MM.1S (cell line): ENCODE measurements at regions not wholly inside any gene's neighbourhood (a gene's known extent, or its start where the extent isn't known, plus 50 kb on each side); places are given as distances from the start of the nearest gene placed in this dataset.

Experiments used
- DNase-seq: peaks from one replicate; pipeline ENCODE4 v3.0.0-alpha.2; 2015
- H2AFZ ChIP-seq: fragments of 300-600 bp; sonication (generic); 2 replicates; pipeline ENCODE4 v1.6.0; 2016; ENCODE audit warnings: antibody characterized with exemption, low read length
- H3F3A ChIP-seq: fragments of 300-600 bp; sonication (generic); 2 replicates; pipeline ENCODE4 v1.6.1; 2016; ENCODE audit warnings: mild to moderate bottlenecking, antibody characterized with exemption, low read length, moderate library complexity, mixed read lengths; ENCODE audit not compliant: insufficient read depth
- H3K27ac ChIP-seq: fragments of 300-600 bp; sonication (generic); 2 replicates; pipeline ENCODE4 v1.5.1; 2016; ENCODE audit warnings: mild to moderate bottlenecking, low read length
- H3K27me3 ChIP-seq: fragments of 300-600 bp; sonication (generic); replicated peaks from 2 replicates; pipeline ENCODE4 v1.6.0; 2016; ENCODE audit warnings: low read length; ENCODE audit not compliant: insufficient read depth
- H3K36me3 ChIP-seq: fragments of 300-600 bp; sonication (generic); replicated peaks from 2 replicates; pipeline ENCODE4 v1.6.1; 2016; ENCODE audit warnings: mild to moderate bottlenecking, low read length, mixed read lengths; ENCODE audit not compliant: insufficient read depth
- H3K4me1 ChIP-seq: fragments of 300-600 bp; sonication (generic); 2 replicates; pipeline ENCODE4 v1.6.1; 2016; ENCODE audit warnings: low read length, mixed read lengths
- H3K4me2 ChIP-seq: fragments of 300-600 bp; sonication (generic); 2 replicates; pipeline ENCODE4 v1.6.0; 2016; ENCODE audit warnings: low read depth, low read length
- H3K4me3 ChIP-seq: fragments of 300-600 bp; sonication (generic); 2 replicates; pipeline ENCODE4 v1.5.1; 2016; ENCODE audit warnings: low read length, mixed read lengths
- H3K79me2 ChIP-seq: fragments of 300-600 bp; sonication (generic); 2 replicates; pipeline ENCODE4 v1.6.1; 2016; ENCODE audit warnings: mixed run types, low read length, mixed read lengths
- H3K9ac ChIP-seq: fragments of 300-600 bp; sonication (generic); 2 replicates; pipeline ENCODE4 v1.6.1; 2016; ENCODE audit warnings: low read length, mixed read lengths
- H3K9me2 ChIP-seq: fragments of 300-600 bp; sonication (generic); replicated peaks from 2 replicates; pipeline ENCODE4 v1.6.1; 2016; ENCODE audit warnings: mild to moderate bottlenecking, low read length, mixed read lengths; ENCODE audit not compliant: insufficient read depth
- H3K9me3 ChIP-seq: fragments of 300-600 bp; sonication (generic); replicated peaks from 2 replicates; pipeline ENCODE4 v1.6.1; 2016; ENCODE audit warnings: mild to moderate bottlenecking, low read length, mixed read lengths; ENCODE audit not compliant: insufficient read depth
- H4K20me1 ChIP-seq: fragments of 300-600 bp; sonication (generic); 2 replicates; pipeline ENCODE4 v1.6.1; 2016; ENCODE audit warnings: mild to moderate bottlenecking, low read length, moderate library complexity, mixed read lengths; ENCODE audit not compliant: insufficient read depth
- EZH2 ChIP-seq: fragments of 300-600 bp; sonication (generic); optimal IDR thresholded peaks from 2 replicates; pipeline ENCODE3; 2017; ENCODE audit warnings: low read depth, mild to moderate bottlenecking, antibody characterized with exemption, low read length, mixed read lengths
- EZH2phosphoT487 ChIP-seq: fragments of 300-600 bp; sonication (generic); IDR thresholded peaks from 2 replicates; pipeline ENCODE4 v1.6.1; 2018; ENCODE audit warnings: antibody characterized with exemption, low read length
- TF ChIP-seq, protein P1 (sequence below): fragments of 300-600 bp; sonication (generic); IDR thresholded peaks from 2 replicates; pipeline ENCODE4 v1.5.1; 2016; ENCODE audit warnings: antibody characterized with exemption, low read length, mixed read lengths

DNA sequence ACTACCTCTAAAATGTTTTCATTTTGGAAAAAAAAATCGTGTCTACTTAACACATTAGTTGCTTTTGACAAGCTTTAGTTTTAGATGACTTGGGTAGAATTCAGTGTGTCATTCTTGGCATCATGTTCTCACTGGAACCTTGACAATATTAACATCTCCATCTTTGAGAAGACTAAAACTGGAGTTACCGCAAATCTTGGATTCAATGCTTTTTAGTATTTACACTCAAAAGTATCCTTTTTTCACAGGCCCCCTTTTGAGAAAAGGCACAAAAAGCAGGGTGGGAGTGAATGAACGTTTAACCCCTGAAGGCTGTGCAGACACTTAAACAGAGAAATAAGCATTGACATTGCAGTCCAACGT is 549.1 kb downstream of the CSNK1G3 start:
- H3K4me3 ChIP-seq, result no peak overlapping the region
- H3K9me2 ChIP-seq, result no peaks in the 10 kb centered on the region
- H3F3A ChIP-seq, result peaks cover 14% of the 10 kb centered on the region
- H3K9me3 ChIP-seq, result no peaks in the 10 kb centered on the region
- no peak overlapping the region for H2AFZ ChIP-seq
- H3K27ac ChIP-seq, result no peak overlapping the region
- H3K4me2 ChIP-seq, result no peak overlapping the region
- H3K4me1 ChIP-seq, result peaks cover 17% of the 10 kb centered on the region
- H3K27me3 ChIP-seq, result peaks cover 11% of the 10 kb centered on the region; the same call in 1 of the 2 replicates
- H4K20me1 ChIP-seq, result no peaks in the 10 kb centered on the region
- TF ChIP-seq EZH2 (no peak), EZH2phosphoT487 (no peak)
- TF ChIP-seq, protein P1, sequence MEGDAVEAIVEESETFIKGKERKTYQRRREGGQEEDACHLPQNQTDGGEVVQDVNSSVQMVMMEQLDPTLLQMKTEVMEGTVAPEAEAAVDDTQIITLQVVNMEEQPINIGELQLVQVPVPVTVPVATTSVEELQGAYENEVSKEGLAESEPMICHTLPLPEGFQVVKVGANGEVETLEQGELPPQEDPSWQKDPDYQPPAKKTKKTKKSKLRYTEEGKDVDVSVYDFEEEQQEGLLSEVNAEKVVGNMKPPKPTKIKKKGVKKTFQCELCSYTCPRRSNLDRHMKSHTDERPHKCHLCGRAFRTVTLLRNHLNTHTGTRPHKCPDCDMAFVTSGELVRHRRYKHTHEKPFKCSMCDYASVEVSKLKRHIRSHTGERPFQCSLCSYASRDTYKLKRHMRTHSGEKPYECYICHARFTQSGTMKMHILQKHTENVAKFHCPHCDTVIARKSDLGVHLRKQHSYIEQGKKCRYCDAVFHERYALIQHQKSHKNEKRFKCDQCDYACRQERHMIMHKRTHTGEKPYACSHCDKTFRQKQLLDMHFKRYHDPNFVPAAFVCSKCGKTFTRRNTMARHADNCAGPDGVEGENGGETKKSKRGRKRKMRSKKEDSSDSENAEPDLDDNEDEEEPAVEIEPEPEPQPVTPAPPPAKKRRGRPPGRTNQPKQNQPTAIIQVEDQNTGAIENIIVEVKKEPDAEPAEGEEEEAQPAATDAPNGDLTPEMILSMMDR, result no peak
- no peak overlapping the region for H3K9ac ChIP-seq
- no peak for DNase-seq
- H3K36me3 ChIP-seq, result no peaks in the 10 kb centered on the region
- no peaks in the 10 kb centered on the region for H3K79me2 ChIP-seq

DNA sequence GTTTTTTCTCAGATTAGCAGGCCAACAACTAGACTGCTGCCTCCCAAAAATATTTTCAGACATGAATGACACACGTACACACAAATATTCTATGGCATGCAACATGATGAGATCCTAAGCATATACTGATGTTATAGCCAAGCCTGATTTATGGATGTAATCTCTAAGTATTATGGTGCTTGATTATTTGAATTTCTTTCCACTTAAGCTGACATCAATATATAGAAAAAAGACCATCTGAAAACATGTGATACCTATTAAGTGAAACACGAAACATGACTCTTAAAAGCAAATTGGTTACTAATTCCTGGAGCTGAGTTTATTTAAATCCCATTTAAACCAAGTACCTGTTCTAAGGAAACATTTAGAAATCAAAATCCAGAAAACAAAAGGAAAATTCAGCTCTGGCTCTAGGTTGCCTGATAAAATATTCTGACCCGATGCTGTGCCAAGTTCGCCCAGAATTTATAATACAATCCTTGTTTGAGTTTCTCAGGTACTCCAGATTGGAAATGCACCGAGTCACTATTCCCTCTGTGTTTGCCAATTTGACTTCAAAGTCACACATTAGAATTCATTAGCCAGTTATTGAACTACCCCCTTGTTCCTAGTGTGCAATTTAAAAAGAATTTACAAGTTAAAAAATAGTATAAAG is 548.6 kb downstream of the CSNK1G3 start:
- DNase-seq, result no peak
- TF ChIP-seq, protein P1, result no peak
- TF ChIP-seq EZH2phosphoT487 (no peak), EZH2 (no peak)

DNA sequence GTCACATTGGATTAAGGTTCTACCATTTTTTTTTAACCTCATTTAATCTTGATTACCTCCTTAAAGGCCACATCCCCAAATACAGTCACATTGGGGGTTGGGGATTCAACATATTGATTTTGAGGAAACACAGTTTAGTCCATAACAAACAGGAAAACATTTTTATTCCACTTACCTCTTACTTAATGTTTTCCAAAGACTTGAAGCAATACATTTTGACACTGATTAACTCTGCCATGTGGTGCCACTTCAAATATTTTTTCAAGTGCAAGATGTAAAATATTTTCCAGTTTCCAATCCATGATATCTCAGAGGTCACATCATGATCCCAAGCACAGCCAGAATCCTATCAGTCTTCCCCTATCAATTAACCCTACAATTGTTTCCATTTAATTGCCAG is 548.0 kb downstream of the CSNK1G3 start:
- H2AFZ ChIP-seq, result no peak overlapping the region
- H4K20me1 ChIP-seq, result no peaks in the 10 kb centered on the region
- DNase-seq, result no peak
- no peak overlapping the region for H3K4me2 ChIP-seq
- H3K4me3 ChIP-seq, result no peak overlapping the region
- peaks cover 21% of the 10 kb centered on the region for H3K27me3 ChIP-seq
- TF ChIP-seq EZH2phosphoT487 (no peak), EZH2 (no peak)
- TF ChIP-seq, protein P1, result no peak
- H3K27ac ChIP-seq, result no peak overlapping the region
- H3K79me2 ChIP-seq, result no peaks in the 10 kb centered on the region
- H3K9ac ChIP-seq, result no peak overlapping the region
- H3K9me3 ChIP-seq, result no peaks in the 10 kb centered on the region
- H3K4me1 ChIP-seq, result peaks cover 23% of the 10 kb centered on the region
- no peaks in the 10 kb centered on the region for H3K9me2 ChIP-seq
- no peaks in the 10 kb centered on the region for H3K36me3 ChIP-seq
- H3F3A ChIP-seq, result peaks cover 14% of the 10 kb centered on the region

More for the DNA sequence above, 548.6 kb downstream of the CSNK1G3 start:
- no peak overlapping the region for H3K27ac ChIP-seq
- no peaks in the 10 kb centered on the region for H3K9me2 ChIP-seq
- H3K36me3 ChIP-seq, result no peaks in the 10 kb centered on the region
- H3K79me2 ChIP-seq, result no peaks in the 10 kb centered on the region
- no peak overlapping the region for H2AFZ ChIP-seq
- H3K4me1 ChIP-seq, result peaks cover 18% of the 10 kb centered on the region
- no peak overlapping the region for H3K4me3 ChIP-seq
- no peak overlapping the region for H3K4me2 ChIP-seq
- no peak overlapping the region for H3K9ac ChIP-seq
- no peaks in the 10 kb centered on the region for H4K20me1 ChIP-seq
- peaks cover 14% of the 10 kb centered on the region for H3F3A ChIP-seq
- H3K27me3 ChIP-seq, result peaks cover 16% of the 10 kb centered on the region; the same call in 1 of the 2 replicates
- H3K9me3 ChIP-seq, result no peaks in the 10 kb centered on the region
